Hypothalamus (tissue), 51 donors: ENCODE measurements at regions not wholly inside any gene's neighbourhood (a gene's known extent, or its start where the extent isn't known, plus 50 kb on each side); places are given as distances from the start of the nearest gene placed in this dataset.
"Not testable (repeated sequence)": the region's sequence is repeated elsewhere in the genome, so short reads cannot be mapped to it uniquely, and the experiment has no call there.

Source experiments
- DNase-seq, 51 donors: peaks; one replicate each; lab custom pipeline; 2025; lab: John Stamatoyannopoulos, UW

GRCh38 chr13:112171570-112171965 is 104.6 kb downstream of the SOX1 start:
- DNase-seq, result no peak

GRCh38 chr13:112172017-112172416 is 105.1 kb downstream of the SOX1 start:
- no peak for DNase-seq

GRCh38 chr13:112172641-112173251 is 105.8 kb downstream of the SOX1 start:
- DNase-seq, result peak in 35 of 51 donors; percentile 13 to 88 (median 59)

GRCh38 chr13:112174476-112175110 is 107.6 kb downstream of the SOX1 start:
- no peak for DNase-seq

- DNase-seq, result no peak
Observed at GRCh38 chr13:112175162-112176075, 108.5 kb downstream of the SOX1 start.

GRCh38 chr13:112176141-112177119 is 109.5 kb downstream of the SOX1 start:
- DNase-seq, result not testable (repeated sequence)

DNA sequence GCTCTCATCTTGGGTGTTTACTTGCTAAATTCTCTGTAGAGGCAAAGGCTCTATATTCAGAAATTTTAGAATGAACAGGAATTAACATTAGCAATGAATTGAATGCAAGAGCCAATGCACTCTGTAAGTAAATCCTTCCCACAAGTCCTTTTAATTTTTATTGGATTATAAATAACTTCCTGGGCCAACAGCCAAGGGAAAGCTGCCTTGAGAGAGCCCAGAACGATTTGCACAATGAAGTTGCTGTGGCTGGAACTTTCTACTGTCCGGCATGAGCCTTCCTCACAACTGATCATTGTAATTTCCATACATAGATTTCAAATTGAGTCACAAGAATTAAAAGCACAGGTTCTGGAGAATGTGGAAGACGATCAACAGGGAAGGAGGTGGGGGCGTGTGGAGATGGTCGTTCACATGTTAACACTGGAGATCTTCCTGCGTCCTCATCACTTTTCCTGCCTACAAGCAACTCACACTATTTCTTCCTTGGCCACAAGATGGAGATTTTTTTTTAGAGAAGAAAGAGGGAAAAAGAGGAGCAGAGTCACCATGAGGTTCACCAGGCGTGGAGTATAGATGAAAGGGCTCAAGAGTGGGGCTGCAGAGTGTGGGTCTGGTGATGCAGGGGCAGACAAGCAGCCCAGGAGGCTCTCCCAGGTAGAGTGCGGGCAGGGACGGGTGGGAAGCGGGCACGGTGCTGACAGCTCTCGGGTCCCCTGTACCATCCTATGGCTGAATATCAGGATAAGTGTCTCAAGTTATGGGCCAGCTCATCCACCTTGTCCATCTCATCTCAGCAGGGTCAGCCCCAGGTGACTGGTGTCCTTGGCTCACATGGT is 110.7 kb downstream of the SOX1 start:
- peak in 1 of 51 donors; percentile 29 for DNase-seq

- no peak for DNase-seq
Observed at GRCh38 chr13:112178769-112179168, 111.8 kb downstream of the SOX1 start.

GRCh38 chr13:112179421-112179820 is 112.5 kb downstream of the SOX1 start:
- no peak for DNase-seq

DNA sequence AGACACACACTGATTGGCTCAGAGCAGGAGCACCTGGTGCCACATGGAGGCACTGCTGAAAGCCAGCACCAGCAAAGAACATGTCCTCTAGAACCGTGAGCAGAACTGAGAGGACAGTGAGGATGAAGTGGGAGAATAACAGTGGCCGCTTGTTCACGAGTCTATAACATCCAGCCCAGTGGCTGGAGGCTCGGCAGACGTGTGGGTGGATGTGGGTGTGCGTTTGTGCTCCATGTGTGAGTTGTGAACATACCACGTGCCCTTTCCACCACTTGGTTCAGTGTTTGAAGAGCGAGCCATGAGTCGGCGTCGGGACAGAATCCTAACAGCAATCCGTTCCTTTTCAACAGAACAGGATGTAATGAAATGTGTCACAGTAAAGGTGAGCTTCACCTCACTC is 113.0 kb downstream of the SOX1 start:
- no peak for DNase-seq

DNA sequence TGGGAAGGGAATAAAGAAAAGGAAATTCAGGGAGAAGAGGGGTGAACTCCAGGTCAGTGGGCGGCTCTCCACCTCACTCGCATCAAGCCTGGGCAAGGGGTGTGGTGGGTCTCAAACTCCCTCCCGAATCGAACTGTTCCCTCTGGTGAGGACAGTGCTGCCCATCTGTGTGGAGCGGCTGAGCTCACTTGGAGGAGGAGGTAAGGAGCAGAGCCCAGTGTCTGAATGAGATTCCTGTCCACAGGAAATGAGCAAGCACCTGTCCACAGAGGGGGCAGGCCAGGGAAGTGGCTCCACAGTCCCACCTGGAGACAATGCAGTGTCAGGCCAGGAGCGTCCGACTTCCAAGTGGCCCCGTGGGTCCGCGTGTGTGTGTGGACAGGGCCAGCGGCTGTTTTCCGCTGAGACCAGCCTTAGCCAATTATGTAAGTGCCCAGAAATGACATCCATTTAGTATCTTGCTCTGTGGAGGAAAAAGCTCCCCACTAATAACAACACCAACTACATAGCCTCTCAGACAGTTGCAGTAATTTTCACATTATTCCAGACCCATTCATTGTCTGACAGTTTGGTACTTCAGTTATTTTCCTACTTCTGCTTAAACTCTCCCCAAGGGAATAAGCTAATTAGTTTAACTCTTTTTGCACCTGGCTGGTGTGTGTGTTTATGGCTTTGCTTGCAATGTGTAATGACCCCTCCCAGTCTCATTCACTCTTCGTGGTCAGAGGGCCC is 114.6 kb downstream of the SOX1 start:
- no peak for DNase-seq

DNA sequence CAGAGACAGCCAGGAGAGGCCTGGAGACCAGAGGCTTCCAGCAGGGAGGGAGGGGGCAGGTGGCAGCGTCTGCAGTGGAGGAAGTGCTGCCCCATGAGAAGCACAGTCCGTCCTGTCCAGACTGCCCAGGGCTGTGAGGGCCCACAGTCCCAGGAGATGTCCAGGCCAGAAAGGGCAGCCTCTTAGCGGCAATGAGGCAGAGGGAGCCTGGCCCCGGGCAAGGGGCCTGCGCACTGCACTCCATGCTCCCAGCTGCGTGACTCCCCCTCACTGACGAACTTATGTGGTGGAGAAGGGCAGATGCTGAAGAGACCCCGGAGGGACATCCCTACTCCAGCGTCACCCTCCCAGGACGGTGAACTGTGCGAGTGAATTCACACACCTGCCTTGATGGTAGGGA is 115.3 kb downstream of the SOX1 start:
- no peak for DNase-seq

DNA sequence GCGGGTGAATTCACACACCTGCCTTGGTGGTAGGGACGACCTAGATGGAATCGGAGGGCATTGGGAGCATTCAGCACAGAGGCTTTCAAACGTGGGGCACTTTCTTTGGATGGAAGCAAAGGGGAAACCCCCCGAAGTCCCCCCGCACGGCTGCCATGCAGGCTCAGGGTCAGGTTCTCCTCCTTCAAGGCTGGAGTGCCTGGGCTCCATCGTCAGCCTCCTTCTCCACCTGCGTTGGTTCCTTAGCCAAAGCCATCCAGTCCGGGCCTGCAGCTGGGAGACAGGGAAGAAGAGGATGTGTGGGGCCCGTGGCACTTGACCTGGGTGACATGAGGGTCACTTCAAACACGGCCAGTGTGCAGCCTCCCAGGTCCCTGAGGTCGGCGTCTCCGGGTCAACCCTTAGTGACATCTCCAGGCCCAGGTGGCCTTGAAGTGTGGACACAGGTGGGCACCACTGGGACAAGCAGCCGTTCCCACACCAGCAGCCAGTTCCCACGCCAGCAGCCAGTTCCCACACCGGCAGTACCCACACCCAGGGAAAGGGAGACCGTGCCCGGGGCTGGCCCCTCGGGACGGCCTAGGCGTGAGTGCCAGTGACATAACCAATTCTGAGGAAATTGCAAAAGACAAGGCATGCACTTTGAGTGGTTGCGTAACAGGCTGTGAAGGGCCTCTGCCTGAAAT is 116.0 kb downstream of the SOX1 start:
- DNase-seq, result no peak

DNA sequence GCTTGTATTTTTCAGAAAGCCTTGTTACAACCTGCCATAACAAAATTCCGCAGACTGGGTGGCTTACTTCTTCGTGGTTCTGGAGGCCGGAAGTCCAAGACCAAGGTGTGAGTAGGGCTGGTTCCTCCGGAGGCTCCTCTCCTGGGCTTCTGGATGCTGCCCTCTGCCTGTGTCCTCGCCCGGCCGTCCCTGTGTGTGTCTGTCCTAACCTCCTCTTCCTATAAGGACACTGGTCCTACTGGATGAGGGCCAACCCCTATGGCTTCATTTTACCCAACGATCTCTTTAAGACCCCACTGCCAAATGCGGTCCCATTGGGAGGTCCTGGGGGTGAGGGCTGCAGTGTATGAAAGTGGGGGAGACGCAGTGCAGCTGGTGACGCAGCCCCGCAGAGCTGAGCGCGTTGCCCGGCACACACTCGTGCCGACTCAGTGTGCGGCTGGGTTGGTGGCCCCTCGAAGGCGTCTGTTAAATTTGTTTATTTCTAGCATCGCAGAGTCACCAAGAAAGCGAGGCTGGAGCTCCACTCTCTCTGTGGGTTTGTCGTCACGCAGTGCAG is 116.7 kb downstream of the SOX1 start:
- no peak for DNase-seq

- DNase-seq, result no peak
Observed at GRCh38 chr13:112184261-112184660, 117.3 kb downstream of the SOX1 start.

GRCh38 chr13:112184851-112185371 is 118.0 kb downstream of the SOX1 start:
- no peak for DNase-seq

DNA sequence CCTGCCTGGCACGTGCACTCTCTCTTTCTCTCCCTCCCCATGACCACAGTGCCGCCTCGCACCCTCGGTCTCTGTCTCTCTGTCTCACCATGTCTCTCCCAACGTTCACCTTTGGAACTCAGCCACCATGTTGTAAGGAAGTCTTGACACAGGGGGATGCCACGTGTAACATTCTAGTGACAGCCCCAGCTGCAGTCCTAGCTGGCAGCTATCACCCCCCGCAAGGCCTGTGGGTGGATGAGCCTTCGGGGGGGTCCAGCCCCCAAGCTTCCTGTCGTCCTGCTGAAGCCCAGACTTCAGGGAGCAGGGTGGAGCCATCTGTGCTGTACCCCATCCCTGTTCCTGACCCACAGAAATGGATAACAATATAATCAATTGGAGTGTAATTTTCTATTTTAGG is 118.5 kb downstream of the SOX1 start:
- DNase-seq, result no peak

GRCh38 chr13:112186091-112186490 is 119.1 kb downstream of the SOX1 start:
- DNase-seq, result no peak
